ENCODE measurements at regions not wholly inside any gene's neighbourhood (a gene's known extent, or its start where the extent isn't known, plus 50 kb on each side); places are given as distances from the start of the nearest gene placed in this dataset.

DNA sequence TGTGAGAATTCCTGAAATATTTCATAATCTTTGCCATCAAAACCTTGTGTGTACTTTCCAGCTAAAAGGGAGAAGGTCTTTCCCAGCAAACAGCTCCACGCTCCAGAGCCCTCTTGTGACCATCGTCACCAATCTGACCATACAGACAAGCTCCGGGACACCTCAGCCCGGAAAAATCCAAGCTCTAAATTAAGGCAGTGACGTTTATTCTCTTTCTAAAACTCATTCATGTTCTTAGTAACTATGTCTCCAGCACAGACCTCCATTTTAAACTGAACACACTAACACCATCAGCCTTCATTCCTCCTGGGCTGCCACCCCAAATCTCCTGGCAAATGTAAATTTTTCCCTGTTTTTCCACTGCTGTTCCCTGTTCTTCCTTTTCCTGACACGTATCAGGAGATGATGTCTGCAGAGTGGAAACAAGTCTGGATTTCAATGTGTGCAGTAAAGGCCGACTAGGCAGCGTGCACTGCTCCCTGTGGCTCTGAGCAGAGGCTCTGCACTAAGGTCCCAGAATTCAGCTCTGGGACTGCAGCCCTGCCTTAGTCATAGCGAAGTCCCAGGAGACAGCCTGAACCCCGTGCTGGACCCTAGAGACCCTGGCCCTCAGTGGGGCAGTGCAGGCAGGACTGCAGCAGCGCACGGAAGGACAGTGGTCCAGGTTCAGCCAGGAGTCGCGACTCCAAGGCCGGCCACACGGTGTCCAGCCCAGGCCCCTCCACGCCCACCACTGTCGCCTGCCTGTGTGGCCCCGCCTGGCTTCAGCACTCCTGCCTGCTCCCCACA is 452.5 kb upstream of the SALL3 start:
- no peak for DNase-seq (ENCODE audit: low read depth in 2 of 2)

DNA sequence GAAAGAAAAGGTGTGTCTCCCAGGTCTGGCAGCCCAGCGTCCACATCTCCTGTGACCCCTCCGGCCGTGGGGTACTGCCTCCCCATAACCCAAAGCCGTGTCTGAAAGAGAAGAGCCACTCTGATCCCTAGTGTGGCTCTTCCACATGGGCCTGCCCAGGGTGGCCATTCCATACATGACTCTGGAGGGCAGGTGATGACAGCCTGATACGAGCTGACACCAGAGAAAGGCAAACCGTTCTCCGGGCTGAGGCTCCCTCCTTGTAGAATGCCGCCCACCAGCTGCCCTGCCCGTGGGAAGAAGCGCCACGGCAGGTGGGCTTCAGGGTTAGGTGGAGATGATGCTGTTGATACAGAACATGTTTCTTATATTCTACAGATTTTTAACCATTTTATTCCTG is 451.6 kb upstream of the SALL3 start:
- DNase-seq (ENCODE audit: low read depth in 2 of 2): no peak

DNA sequence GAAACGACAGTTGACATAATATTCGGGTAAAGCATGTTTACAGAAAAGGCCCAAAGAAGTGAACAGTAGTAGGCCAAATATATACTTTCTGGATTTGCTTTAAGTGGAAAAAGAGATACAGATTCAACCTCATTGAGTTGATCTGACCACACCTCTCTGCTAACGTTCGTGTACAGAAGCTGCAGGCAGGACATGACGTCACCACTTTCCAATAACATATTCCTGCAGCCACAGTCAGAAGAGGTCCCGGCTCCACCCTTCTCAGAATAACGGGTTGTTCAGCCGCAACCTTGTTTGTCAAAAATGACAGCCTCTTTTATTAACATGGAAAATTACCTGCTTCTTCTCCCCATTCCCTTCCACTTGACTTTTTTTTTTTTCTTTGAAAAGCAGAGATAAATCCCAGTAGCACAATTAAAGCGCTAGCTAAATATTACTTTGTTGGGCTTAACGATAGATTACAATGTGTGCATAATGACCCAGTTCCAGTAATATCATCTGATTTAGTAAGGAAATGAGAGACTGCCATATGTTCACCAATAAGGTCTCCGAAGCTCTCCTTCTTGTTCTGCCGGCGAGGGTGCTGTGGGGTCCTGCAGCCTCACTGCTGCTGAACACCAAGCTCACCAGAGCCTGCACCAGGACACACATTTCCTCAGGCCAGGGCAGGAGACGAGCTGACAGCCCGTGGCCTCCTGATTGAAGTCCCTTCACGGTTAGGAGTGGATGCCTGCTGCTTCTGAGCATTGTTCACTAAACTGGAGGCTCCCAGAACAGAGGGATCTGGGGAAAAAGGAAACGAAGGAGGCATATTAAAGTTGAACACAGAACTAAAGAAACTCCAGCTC is 451.0 kb upstream of the SALL3 start:
- no peak for DNase-seq (ENCODE audit: low read depth in 2 of 2)

DNA sequence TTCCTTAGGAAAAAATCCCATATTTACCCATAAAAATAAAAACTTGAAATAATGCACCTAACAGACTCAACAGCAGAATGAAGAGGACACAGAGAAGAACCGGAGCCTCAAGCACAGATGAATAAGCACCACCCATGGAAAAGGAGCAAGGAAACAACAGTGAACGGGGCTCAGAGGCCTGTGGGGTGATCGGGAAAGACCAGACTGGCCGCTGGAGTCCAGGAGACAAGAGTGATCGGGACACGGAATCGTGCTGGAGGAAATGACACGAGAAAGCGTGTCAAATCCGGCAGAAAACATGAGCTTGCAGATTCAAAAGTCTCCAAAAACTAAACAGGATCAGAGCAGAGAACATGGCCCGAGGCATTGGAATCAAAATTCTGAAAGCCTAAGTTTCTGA is 448.0 kb upstream of the SALL3 start:
- no peak for DNase-seq (ENCODE audit: low read depth in 2 of 2)

DNA sequence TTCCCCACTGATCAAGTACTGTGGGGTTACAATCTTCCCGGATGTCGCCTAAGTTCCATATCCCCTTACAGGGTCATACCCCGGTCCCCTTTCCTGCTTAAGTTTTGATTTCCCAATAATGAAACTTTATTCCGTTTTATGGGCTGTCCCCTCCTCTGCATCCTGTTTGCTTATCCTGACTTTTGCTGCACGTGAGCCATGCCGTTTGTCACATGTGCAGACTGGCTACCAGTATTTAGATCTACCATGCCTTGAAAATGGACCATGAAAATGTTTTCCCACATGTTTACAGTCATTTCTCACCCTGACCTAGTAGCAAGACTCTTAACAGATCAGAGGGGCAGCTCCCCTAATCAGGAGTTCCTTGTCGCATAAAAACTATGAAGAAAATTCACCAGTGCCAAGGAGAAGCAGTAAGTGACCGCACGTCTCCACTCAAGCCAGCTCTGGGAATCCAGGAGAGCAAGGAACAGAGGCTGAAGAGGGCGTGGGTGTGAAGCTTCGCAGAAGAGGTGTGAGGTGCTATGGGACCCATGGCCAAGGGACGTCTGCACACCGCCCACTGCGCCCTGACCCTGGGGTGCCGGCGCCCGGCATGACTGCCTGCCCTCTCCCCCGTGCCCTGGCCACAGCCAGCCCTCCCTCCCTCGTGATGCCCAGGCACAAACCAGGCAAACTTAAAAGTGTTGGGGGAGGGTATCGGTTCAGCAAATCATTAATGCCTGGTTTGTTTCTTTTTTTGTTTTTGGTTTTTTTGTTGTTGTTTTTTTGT is 440.8 kb upstream of the SALL3 start:
- no peak for DNase-seq (ENCODE audit: low read depth in 2 of 2)

DNA sequence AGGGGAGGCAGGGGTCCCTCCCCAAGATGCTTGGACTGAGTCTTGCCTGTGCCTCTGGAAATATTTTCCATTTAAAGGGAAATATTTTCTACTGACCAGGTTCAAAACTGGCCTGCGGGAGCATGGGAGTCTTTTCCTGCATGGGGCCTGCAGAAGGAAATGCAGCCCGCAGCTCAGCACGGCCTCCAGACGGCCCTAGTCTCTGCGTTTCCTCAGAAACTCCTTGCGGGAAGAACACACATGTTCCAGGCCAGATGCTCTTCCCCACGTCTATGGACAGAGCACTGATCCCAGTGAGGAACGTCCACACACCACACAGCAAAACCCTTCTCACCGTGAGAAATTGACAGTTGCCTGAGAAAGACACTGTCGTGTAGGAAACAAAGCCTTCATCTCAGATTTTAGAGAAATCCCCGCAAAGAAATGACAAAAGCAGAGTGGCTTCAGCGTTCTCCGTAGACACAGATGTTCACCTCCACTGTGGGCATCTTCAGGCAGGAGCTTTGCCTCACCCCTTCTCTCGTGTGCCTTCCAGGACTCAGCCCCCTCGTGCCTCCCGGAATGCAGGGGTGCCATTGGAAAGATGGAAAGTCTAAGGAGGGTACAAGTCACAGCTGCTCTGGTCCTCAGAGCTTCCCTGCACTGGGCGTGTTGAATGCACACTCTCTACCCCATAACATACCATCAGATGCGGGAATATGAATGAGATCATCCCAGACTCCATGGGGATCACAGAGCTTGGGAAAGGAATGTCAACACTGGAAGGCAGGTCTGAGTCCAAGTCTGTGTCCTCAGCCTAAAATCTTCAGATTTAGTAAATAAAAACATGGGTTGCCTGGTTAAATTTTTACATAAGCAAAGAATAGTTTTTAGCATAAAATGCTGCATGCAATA is 438.7 kb upstream of the SALL3 start:
- no peak for DNase-seq (ENCODE audit: low read depth in 2 of 2)

DNA sequence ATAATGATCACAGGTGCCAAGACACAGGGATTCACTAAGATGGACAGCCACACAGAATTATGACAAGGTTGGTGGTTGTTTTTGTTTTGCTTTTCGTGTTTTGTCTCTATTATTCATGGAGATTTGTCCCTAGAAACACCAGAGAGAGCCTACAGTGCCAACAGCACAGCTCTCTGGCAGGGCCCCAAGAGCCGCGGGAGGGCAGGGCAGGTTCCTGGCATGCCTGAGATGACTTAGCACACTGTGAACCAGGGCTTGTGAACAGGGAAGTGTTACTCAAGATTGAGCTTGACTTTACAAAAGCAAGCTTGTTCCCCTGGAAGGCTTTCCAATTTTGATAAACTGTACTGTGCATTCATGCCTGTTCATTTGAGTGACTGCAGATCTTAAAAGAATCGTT is 437.4 kb upstream of the SALL3 start:
- no peak for DNase-seq (ENCODE audit: low read depth in 2 of 2)

DNA sequence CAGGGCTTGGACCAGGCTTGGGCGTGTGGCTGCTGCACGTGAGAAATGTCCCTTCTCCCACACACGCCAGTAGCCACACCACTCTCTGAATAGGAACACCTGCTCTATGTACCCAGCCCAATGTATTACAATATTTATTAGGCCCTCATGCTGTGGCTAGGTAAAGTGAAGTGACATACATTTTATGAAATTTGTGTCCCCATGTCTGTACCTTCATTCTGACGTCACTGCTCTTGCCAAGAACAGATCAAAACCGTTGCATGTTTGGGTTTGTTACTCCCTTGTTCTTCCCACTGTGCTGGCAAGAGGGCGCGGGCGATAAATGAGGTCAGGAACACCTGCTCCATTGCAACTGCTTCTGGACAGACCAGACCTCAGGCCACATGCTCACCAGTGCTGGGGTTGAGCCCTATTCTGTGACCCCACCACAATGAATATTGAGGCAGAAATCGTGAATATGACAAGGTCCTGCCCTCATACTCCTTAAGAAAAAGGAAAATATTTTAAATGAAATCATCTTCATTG is 436.4 kb upstream of the SALL3 start:
- no peak for DNase-seq (ENCODE audit: low read depth in 2 of 2)

DNA sequence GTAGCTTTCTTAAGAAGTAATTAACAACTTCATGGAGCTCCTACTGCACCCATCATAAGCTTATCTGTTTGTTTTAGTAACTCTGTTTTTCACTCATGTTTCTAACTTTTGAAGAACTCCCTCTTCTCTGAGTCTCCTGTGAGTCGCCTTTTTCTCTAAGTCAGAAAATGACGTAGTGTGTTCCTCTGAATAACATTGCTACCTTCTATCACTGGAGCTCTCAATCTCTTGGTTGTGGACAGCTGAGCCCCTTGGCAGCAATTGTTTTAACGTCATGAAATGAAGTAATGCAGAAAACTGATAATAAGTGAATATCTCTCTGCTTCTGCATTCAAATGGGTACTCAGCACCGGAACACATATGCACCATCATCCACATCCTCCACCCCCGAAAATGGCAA is 433.3 kb upstream of the SALL3 start:
- DNase-seq (ENCODE audit: low read depth in 2 of 2): no peak

DNA sequence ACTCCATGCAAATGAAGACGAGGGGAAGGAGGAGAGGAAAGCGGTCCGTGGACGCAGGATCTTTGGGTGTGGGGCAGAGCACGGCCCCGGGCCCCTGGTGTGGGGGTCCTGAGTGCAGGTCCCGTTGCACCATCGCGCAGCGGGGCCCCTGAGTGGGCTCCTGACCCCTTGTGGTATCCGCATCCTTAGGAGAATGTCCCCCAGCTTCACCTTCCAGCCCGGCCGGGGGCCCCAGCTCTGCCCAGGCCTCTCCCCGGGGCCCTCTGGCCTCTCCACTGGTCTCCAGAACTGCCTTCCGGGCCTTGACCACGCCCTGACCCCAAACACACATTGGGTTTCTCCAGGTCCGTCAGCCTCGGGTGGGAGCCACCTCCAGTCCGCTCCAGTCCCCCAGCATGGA is 431.8 kb upstream of the SALL3 start:
- no peak for DNase-seq (ENCODE audit: low read depth in 2 of 2)

DNA sequence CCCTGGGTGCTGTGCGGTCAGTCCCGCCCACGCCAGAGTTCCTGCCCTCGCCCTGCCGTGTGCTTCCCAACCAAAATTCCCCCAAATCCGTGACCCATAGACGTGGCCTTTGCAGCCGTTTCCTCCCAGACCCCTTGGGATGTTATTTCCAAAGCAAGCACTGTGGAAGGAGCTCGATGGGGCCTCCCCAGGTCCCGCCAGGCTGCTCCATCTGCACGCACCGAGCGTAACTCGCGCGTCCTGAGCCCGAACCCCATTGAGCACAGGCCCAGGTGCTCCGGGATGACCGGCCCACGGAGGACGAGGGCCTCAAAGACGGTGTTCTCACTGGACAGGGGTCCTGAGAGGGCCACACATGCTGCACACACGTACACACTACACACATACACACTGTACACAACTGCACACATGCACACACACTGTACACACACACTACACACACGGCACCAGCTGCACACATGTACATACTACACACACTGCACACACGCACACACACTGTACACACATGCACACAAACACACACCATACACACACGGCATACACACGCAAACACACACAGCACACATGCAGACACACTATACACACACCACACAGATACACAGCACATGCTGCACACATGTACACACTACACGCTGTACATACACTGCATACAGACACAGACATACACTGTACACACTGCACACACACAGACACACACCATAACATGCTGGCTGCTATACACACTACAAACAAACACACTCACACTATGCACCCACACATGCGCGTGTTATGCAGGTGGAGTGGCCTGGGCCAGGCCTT is 431.2 kb upstream of the SALL3 start:
- DNase-seq (ENCODE audit: low read depth in 2 of 2): no peak

DNA sequence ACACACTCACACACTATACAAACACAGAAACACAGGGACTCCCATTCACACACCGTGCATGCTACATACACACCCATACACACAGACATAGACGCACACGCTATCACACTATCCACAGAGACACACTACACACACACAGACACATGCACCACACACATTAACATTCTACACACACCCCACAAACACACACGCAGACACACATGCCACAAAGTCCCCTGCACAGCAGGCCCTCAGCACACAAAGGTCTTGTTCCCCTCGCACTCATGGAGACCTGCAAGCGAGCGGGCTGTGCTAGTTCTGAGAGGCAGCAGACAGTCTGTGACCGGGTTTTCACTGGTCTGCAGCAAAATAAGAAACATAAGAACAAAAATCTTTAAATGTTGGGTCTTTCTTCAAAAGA is 429.6 kb upstream of the SALL3 start:
- no peak for DNase-seq (ENCODE audit: low read depth in 2 of 2)

DNA sequence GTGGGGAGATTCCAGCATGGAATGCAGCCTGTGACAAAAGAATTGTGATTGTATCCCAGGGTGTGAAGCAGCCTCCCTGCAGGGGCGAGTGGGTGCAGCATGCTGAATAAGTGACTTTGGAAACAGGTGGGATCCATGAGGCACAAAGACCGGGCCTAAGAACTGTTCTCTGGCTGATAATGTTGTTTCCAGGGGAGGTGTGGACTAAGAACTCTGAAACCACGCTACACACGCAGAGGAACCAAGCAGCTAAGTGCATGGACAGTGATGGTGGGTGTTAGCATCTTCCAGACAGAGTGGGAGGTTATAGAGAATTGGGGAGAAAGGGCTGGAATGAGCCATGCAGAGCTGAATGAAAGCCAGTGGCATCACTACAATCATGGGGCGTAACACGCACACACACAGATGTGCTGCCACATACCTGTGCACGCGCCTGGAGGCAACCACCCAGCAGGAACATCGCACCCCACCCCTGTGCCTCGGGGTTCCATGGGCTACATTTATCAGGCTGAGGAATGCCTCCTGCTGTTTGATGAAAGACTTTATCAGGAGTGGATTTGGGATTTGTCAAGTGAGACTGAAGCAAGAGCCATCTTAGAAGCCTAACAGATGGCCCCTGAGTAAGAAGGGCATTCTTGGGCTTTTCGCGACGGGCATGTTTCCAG is 424.5 kb upstream of the SALL3 start:
- DNase-seq (ENCODE audit: low read depth in 2 of 2): no peak

DNA sequence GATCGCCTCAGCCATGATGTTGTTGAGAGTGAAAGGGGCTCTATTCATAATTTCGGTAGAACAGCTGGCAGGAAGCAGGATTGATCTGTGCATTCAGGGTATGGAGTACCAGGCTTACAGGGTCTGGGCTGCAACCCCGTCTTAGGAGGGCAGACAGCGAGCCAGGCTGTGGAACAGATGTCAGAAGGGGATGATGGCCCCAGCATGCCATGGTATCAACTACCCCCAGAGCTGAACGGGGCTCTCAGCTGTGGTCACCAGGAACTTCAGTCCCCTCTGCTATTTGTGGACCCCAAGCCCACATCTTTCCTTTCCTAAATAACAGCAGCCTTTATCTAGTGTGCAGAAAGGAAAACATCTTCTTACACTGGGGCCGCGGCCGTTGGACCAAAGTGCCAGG is 422.2 kb upstream of the SALL3 start:
- DNase-seq (ENCODE audit: low read depth in 2 of 2): no peak

DNA sequence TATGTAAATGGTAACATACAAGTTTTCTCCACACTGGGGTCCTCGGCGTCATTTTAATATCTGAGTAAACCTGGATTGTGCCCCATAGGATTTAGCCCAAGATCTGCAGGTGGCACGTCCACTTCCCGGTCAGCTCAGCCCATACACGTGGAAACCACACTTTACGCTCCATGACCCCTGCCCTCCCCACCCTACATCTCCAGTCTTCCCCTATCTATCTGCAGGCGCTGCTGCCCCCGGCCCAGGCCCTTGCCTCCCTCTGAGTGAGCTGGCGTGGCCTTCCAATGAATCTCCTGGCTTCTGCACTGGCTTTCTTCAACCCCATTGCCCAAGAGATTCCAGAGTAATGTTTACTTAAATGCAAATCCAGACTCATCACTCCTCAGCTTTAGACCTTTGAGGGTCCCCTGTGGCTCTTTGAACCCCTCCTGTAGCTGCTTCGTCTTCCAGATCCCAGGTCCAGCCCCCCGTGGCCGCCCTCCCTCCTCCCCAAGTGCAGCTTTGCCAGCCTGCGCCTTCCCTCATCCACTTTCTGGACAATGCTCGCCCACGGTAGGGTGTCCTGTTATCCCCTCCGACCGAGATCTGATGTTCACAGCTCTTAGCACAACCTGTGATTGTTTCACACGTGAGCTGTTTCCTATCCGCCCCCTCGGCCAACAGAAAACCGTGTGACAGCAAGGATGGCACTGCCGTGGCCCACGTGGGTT is 421.4 kb upstream of the SALL3 start:
- no peak for DNase-seq (ENCODE audit: low read depth in 2 of 2)

DNA sequence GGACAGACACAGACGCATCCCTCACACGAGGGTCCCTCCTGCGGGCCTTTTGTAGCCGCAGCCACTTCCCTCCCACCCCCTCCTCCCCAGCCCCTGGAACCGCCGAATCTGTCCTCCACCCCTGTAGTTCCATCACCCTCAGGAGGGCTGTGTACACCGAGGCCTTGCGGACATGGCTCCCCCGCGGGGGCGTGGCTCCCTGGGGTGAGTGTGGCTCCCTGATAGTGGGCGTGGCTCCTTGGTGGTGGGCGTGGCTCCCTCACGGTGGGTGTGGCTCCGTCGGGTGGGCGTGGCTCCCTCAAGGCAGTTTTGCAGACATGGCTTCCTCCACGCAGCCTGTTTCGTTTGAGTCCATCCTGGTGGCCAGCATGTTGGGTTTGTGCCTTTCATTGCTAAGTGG is 420.7 kb upstream of the SALL3 start:
- DNase-seq (ENCODE audit: low read depth in 2 of 2): no peak

DNA sequence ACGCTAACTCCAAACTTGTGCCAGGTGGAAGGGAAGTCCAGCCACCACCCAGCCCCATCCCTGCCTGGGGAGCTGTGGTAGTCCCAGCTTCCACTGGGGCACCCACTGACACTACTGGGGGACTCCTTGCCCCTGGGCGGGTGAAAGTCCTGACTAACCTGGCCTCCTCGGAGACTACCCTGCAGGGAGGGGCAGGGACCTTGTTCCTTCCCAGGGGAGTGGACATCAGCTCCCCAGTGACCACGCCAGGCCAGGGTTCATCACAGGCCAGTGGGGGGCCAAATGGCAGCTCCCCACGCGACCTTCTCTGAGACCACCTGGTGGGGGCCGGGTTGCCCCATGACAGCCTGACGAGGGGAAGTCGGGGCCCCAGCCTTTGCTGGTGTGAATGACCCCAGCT is 420.0 kb upstream of the SALL3 start:
- no peak for DNase-seq (ENCODE audit: low read depth in 2 of 2)

DNA sequence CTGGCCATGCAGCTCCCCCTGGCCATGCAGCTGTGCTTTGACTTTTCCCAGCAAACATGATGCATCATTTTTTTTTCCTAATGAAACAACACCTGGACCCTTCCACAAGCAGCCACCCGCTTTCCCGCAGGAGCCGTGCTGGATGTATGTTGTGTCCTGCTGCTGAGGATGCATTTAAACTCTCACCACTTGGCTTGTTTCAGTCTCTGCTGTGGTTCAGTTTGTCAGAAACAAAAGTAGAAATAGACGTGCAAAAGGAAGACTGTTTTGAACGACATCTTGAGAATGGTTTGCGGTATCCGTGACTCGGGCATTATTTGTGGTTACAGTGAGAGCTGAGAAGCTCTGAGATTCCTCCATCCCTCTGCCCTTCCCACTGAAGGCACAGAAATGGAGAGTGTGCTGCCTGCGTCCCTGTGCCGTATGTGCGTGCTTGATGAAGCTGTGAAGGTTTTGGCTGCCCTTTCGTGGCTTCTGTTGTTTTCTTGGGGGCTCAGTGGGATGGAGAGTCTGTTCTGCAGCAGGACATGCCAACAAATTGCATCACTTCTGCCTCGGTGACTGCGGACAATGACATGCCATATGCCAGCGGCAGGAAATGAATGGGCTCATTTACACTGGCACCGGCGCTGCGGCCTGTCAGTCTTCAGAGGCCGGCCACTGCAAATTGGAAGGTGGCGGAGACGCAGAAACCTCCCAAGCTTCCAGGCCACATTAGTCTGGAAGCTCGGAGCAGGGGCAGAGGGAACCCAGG is 417.7 kb upstream of the SALL3 start:
- no peak for DNase-seq (ENCODE audit: low read depth in 2 of 2)

Data from stimulated activated CD8-positive, alpha-beta memory T cell treated with anti-CD3 and anti-CD28 coated beads, Interleukin-2, amount 100 ng/mL, for 48 hours (primary cell).